ENCODE measurements at regions not wholly inside any gene's neighbourhood (a gene's known extent, or its start where the extent isn't known, plus 50 kb on each side); places are given as distances from the start of the nearest gene placed in this dataset.

DNA sequence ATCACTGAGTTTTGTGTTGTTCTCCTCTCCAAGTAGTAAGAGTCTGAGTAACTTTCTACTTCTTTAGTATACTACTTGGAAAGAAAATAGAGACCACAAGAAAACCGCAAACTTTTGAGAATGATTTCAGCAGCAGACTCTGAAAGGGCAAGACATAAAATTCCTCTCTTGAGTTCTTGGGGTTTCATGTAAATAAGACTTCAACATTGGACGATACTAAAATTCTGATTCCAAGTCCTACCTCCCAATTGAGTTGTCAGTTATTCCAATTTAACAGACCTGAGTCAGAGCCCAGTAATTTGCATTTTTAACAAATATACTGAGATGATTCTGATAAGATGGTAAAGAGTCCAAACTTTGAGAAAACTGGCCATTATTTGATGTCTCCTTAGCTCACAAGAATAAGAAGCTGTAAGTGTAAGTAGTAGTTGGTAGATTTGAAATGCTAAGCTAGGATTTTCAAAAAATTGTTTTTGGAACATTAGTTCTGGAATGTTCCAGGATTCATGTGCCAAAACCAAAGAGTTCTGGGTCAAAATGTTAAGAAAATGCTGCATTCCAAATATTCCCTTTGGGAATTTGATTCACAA is 261.6 kb upstream of the SPOPL start:
- intact Hi-C loops (cut with micrococcal nuclease) = no loop called here
- H3K4me1 ChIP-seq = peaks cover 17% of the 10 kb centered on the region
- DNase-seq = no peak
- TF ChIP-seq, protein P1, sequence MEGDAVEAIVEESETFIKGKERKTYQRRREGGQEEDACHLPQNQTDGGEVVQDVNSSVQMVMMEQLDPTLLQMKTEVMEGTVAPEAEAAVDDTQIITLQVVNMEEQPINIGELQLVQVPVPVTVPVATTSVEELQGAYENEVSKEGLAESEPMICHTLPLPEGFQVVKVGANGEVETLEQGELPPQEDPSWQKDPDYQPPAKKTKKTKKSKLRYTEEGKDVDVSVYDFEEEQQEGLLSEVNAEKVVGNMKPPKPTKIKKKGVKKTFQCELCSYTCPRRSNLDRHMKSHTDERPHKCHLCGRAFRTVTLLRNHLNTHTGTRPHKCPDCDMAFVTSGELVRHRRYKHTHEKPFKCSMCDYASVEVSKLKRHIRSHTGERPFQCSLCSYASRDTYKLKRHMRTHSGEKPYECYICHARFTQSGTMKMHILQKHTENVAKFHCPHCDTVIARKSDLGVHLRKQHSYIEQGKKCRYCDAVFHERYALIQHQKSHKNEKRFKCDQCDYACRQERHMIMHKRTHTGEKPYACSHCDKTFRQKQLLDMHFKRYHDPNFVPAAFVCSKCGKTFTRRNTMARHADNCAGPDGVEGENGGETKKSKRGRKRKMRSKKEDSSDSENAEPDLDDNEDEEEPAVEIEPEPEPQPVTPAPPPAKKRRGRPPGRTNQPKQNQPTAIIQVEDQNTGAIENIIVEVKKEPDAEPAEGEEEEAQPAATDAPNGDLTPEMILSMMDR (IDR thresholded peaks at IDR 0.05; ENCODE audit: borderline replicate concordance) = no peak
- H3K4me3 ChIP-seq = no peak overlapping the region
- H3K9me3 ChIP-seq (replicated peaks) = no peaks in the 10 kb centered on the region
- H3K36me3 ChIP-seq = no peaks in the 10 kb centered on the region
- no peaks in the 10 kb centered on the region for H3K27me3 ChIP-seq (ENCODE audit: low read depth)
- peak overlapping the region; percentile 37 for H3K27ac ChIP-seq (replicated peaks)

- Histone ChIP-seq H3K36me3 (no peaks in the 10 kb centered on the region), H3K4me3 (no peak overlapping the region), H3K9me3 (replicated peaks) (no peaks in the 10 kb centered on the region), H3K27me3 (ENCODE audit: low read depth) (no peaks in the 10 kb centered on the region), H3K27ac (replicated peaks) (no peak overlapping the region), H3K4me1 (peaks cover 9% of the 10 kb centered on the region)
- TF ChIP-seq, protein P1 (IDR thresholded peaks at IDR 0.05; ENCODE audit: borderline replicate concordance) = no peak
- intact Hi-C loops (cut with micrococcal nuclease) = no loop called here
- no peak for DNase-seq
These were observed 258.2 kb upstream of the SPOPL start for GRCh38 chr2:138243372-138243771.

GRCh38 chr2:138244501-138244925 is 257.1 kb upstream of the SPOPL start:
- no peak for DNase-seq
- intact Hi-C loops (cut with micrococcal nuclease) = no loop called here
- TF ChIP-seq, protein P1 (IDR thresholded peaks at IDR 0.05; ENCODE audit: borderline replicate concordance) = no peak

GRCh38 chr2:138245310-138245709 is 256.3 kb upstream of the SPOPL start:
- intact Hi-C loops (cut with micrococcal nuclease) = no loop called here
- Histone ChIP-seq H3K27ac (replicated peaks) (no peak overlapping the region), H3K27me3 (ENCODE audit: low read depth) (no peaks in the 10 kb centered on the region), H3K4me1 (peaks cover 7% of the 10 kb centered on the region), H3K36me3 (no peaks in the 10 kb centered on the region), H3K4me3 (no peak overlapping the region), H3K9me3 (replicated peaks) (no peaks in the 10 kb centered on the region)
- no peak for DNase-seq
- TF ChIP-seq, protein P1 (IDR thresholded peaks at IDR 0.05; ENCODE audit: borderline replicate concordance) = no peak

More at GRCh38 chr2:138244501-138244925, 257.1 kb upstream of the SPOPL start:
- Histone ChIP-seq H3K4me3 (no peak overlapping the region), H3K9me3 (replicated peaks) (no peaks in the 10 kb centered on the region), H3K27me3 (ENCODE audit: low read depth) (no peaks in the 10 kb centered on the region), H3K4me1 (peaks cover 7% of the 10 kb centered on the region), H3K27ac (replicated peaks) (no peak overlapping the region), H3K36me3 (no peaks in the 10 kb centered on the region)

DNA sequence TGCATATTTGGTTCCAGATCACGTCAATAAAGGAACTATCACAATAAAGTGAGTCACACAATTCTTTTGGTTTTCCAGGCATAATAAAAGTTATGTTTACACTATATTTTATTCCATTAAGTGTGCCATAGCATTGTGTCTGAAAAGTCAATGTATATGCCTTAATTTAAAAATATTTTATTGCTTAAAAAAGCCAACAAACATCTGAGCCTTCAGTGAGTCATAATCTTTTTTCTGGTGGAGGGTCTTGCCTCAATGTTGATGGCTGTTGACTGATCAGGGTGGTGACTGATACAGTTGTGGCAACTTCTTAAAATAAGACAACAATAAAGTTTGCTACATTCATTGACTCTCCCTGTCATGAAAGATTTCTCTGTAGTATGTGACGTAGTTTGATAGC is 254.3 kb upstream of the SPOPL start:
- H3K9me3 ChIP-seq (replicated peaks) = no peaks in the 10 kb centered on the region
- TF ChIP-seq, protein P1 (IDR thresholded peaks at IDR 0.05; ENCODE audit: borderline replicate concordance) = no peak
- intact Hi-C loops (cut with micrococcal nuclease) = no loop called here
- H3K27me3 ChIP-seq (ENCODE audit: low read depth) = no peaks in the 10 kb centered on the region
- peaks cover 7% of the 10 kb centered on the region for H3K4me1 ChIP-seq
- no peak overlapping the region for H3K27ac ChIP-seq (replicated peaks)
- H3K4me3 ChIP-seq = no peak overlapping the region
- no peak for DNase-seq
- no peaks in the 10 kb centered on the region for H3K36me3 ChIP-seq

Measured in left ventricle myocardium inferior (tissue), 1 donor.